HG02798 (cell line): ENCODE measurements at regions not wholly inside any gene's neighbourhood (a gene's known extent, or its start where the extent isn't known, plus 50 kb on each side); places are given as distances from the start of the nearest gene placed in this dataset.
"Not testable (repeated sequence)": the region's sequence is repeated elsewhere in the genome, so short reads cannot be mapped to it uniquely, and the experiment has no call there.

Source experiments
- ATAC-seq: cut with Tn5 transposase; IDR thresholded peaks from one replicate; pipeline ENCODE4 v1.9.1; 2021; ENCODE audit warnings: mild to moderate bottlenecking; ENCODE audit not compliant: unreplicated experiment, poor library complexity

DNA sequence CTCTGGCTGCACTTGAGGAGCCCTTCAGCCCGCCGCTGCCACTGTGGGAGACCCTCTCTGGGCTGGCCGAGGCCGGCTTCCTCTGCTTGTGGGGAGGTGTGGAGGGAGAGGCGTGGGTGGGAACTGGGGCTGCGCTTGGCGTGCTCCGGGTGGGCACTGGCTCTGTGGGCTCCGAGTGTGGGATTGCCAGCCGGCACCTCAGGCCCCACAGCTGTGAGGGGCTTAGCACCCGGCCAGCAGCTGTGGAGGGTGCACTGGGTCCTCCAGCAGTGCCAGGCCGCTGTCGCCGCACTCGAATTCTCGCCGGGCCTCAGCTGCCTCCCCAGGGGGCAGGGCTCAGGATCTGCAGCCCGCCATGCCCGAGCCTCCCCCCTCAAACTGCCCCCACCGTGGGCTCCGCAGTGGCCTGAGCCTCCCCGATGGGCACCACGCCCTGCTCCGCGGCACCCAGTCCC, 808.0 kb upstream of the SOX11 start:
- ATAC-seq = no peak

DNA sequence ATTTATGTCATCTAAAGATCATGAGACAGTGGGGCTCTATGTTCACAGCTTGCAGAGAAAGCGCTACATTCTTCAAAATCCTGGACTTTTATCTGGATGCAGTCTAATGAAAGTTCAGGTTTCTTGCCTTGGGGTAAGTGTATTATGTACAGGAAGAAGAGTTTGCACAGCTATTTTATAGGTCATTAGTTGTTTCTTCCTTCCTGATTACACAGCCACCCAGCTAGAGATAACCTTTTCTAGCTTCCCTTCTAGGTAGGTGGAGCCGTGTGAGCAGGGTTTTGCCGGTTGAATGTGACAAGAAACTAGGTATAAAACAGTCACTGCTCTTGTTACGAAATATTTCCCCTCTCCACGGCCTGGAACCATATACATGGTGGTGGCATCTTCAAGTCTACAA, 800.8 kb upstream of the SOX11 start:
- no peak for ATAC-seq

DNA sequence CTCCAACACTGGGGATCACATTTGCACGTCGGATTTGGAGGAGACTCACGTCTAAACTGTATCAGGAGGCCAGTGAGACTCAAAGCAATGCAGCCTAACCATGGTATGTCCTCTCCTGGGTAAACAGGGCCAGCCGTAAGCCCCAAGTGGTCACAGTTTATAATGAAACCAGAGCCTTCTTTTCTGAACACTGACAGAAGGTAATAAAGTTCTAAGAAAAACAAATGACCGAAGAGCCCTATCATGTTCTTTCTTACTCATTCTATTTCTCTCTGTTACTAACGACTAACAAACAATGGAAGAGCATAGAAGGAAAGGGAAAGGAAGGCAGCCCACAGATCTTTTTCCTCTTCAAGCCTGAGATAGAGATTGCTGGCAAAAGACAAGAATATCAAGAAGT, 796.8 kb upstream of the SOX11 start:
- ATAC-seq = no peak

GRCh38 chr2:4898706-4899105, 793.5 kb upstream of the SOX11 start:
- ATAC-seq = no peak

- ATAC-seq = no peak
Measured at GRCh38 chr2:4900242-4900641, 791.9 kb upstream of the SOX11 start.

DNA sequence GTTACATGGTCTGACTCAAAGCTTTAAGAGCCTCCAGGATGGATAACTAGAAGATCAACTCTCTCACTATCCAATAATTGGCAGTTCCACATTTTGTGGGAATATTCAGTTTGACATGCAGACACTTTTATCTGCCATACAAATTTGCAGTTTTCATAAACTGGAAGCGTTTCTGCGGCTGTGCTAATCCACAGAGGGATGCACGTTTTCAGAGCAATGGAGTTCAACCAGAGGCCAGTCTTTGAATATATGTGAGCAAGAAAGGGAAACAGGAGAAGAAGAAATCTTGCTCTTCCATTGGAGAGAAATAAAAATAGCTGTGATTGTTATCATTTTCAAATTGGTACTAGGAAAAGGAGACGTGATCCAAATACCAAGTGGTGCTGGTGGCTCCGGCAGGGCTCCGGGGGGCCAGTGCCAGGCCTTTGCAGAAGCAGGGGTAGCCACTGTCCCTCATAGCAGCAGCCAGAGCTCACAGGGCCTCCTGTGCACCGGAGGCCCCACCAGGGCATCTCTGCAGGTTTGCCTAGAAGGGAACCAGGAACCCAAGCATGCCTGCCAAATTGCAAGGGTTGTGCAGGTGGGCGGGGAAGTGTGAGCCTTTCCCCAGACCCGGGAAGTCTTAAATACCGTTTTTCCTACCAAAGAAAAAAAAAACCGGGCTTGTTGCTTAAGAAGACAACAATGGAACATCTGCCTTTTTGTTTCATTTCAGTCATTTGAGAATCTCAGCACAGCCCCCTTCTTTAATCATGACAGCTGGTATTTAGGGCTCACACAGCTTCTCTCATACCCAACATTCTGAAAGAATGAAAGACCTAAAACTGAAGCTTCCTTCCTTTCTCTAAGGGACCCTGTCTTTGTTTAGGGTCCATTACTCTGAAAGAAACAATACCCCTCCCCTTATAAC, 791.1 kb upstream of the SOX11 start:
- no peak for ATAC-seq

GRCh38 chr2:4903656-4904348, 788.4 kb upstream of the SOX11 start:
- ATAC-seq = no peak

DNA sequence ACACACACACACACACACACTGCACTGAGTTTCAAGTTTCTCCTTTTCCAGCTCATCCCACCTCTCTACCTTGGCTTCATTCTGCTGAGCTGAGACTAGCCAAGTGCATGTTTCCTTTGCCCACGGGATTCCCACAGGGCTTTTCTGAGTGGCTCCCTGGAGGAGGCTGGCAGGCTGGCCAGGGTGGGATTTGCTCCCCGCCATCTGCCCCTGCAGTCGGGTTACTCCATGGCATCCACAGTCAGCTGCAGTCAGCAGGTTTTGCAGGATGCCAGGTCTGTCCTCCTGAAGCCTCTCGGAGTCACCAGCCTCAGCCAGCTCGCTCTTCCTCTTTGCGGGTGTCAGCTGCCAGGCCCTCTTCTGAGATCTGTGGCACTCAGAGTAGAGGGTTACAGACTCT, 783.7 kb upstream of the SOX11 start:
- no peak for ATAC-seq

GRCh38 chr2:4909346-4910009, 782.7 kb upstream of the SOX11 start:
- ATAC-seq = no peak

DNA sequence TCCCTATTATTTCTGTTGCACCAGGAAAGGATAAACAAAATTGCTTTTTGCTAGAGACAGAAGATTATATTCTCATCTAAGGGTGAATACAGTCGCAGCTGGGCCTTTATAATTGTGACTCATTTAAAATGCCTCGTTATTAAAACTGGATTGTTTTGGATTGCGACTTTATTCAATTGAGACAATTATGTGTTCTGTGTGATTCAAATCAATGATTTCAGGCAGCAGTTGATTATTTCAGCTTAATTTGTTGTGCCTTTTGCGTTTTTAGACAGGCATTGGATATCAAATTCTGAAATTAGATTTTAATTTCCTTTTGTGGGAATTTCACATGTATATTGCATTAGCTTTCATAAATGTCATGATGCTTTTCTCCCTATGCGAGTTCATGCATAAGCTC, 778.1 kb upstream of the SOX11 start:
- no peak for ATAC-seq

DNA sequence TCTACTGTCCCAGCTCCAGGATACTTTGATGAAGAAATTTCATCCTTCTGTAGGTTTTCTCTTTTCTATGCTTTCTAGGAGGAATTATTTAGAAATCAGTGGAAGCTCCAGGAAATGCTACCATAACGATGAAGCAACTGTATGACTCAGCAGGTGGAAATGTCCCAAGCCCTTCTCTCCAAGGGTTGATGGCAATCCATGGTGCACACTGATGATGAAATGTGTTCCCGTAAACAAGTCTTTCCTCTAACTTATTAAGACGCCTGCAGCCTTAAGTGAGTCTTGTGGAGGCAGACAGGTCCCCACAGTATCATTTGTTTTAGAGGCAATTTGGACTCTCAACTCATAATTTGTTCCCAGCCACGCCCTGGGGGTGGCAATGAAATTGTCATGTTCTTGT, 777.6 kb upstream of the SOX11 start:
- ATAC-seq = no peak

DNA sequence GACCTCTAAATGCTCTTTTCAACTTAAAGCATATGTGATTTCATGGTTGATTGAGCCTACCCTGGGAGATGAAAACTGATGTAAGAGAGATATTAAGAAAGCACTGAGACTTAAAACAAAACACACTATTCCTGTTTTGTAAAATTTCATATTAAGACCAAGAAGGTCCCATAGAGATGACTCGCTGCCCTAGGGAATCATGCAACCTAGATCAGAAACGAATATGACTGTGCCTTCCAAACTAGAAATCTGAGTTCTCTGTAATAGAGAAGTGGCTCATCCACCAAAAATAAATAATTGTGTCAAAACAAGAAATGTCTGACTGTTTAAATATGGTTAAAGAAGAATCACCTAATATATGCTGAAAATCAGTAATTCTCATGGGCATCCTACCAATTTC, 776.8 kb upstream of the SOX11 start:
- no peak for ATAC-seq

DNA sequence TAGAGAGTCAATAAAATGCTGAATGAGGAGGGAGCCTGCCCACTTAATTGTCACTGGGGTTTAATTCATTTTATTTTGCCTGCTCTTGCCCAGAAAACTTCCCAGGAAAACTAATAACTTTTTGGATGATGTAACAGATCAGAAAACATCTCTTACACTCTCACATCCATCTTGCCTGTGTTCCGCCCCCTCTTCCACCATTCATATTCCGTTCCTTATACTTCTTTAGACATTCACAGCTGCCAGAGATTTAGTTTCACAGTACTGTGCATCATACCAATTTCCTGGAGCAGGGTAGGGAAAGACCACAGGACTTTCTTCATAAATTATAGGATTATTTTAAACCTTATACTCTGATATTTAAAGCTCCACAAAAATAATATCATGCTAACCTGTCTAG, 776.1 kb upstream of the SOX11 start:
- ATAC-seq = no peak

GRCh38 chr2:4930704-4931103, 761.5 kb upstream of the SOX11 start:
- no peak for ATAC-seq

DNA sequence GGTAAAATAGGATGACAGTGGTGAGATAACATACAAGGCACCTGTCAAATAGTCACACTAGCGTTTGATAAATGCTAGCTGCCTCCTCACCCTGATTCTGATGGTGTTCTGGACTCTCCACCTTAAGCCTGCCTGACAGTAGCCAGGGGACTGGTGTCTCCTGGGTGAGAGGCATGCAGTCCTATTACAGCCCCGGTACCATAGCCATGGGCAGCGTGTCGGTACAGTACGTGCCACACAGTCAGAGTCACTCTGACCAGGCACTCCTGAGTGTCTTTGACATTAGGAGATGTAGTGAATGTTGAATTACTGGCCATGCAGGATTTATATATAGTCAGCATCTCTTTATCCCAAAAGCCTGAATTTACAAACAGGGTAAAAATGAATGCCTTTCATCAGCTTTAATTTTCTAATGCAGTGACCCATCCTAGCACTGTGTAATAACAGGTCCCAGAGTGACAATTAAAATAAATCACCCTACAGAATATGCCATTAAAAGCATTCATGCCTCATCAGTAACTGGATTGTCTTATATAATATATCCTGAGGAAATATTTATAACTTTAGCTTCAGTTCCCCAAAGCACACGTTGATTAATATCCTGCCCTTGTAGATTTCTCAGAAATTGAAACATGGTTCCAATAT, 760.3 kb upstream of the SOX11 start:
- no peak for ATAC-seq

DNA sequence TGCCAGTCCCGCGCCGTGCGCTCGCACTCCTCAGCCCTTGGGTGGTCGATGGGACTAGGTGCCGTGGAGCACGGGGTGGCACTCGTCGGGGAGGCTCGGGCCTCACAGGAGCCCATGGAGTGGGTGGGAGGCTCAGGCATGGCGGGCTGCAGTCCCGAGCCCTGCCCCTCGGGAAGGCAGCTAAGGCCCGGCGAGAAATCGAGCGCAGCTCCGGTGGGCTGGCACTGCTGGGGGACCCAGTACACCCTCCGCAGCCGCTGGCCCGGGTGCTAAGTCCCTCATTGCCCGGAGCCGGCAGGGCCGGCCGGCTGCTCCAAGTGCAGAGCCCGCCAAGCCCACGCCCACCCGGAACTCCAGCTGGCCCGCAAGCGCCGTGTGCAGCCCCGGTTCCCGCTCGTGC, 756.9 kb upstream of the SOX11 start:
- ATAC-seq = not testable (repeated sequence)

DNA sequence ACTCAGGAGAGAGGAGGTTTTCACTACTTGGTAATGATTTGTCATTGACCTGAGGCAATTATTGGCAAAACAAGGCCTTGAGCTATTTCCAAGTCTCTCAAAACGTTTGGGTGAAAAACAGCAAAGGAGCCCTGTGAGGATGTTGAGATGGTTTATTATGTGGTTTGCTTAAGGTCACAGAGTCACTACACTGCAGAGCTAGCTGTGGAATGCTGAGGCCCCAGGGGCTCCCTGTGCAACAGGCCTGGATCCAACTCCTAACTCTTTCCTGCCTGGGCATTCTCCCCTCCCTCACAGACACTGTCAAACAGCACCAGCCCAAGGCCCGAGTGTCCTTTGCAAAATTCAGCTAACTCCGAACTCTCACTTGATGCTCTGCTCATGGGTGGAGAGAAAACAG, 754.6 kb upstream of the SOX11 start:
- ATAC-seq = no peak

DNA sequence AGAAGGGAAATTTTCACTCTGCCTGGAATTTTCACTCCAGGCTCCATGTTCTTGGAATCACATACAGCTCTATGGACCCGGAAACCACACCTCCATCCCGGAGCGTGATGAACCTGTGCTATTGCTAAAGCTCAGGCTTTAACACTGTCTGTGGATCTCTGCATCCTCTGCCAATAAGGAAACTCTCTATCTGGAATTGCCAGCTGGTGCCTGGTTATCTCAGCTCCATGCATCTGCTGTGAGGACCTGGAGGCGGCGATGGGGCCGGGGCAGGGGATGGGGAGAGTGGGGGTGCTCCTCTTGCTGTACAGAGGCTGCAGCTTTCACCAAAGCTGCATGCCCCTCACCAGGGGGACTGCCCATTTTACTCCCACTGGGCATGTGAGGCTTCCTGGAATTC, 754.0 kb upstream of the SOX11 start:
- ATAC-seq = no peak

DNA sequence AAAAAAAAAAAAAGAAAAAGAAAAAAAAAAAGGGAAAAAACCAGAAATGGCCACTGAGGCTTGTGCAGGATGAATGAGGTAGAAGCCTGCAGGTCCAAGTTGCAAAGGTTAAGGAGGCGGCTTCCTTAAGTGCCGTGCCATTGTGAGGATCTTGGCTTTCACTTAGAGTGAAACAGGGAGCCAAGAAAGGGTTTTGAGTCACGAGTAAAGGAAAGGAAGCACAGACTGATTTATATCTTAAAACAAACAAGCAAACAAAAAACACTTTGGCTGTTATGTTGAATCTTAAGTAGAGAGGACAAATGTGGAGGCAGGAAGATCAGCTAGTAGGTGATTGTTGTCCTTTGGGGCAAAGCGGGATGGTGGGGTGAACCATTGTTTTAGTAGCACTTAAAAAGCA, 749.7 kb upstream of the SOX11 start:
- no peak for ATAC-seq

DNA sequence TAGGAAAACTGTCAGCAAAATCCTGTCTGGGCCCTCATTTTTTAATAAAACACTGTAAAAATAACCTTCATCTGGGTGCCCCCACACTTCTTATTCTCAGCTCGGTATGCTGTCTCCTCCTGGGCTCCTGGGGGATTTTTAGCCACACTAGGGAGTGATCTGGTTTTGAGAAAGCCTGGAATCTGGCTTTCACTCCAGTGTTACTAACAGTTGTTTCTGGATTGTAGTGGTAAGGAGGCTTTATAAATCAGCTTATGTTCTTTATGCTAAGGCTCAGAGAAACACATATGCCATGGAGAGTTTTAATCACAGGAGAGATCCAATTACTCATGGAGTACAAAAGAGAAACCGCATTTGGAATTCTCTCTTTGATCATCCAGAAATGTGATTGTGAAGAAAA, 744.3 kb upstream of the SOX11 start:
- ATAC-seq = no peak

DNA sequence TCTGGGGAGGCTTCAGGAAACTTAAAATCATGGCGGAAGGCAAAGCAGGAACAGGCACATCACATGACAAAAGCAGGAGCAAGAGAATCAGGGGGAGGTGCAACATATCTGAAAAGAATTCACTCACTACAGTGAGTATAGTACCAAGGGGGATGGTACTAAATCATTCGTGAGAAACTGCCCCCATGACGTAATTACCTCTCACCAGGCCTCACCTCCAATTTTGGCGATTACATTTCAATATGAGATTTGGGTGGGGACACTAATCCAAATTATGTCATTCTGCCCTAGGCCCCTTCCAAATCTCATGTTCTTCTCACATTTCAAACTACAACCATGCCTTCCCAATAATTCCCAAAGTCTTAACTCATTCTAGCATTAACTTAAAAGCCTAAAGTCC, 740.8 kb upstream of the SOX11 start:
- ATAC-seq = no peak
